Sigmoid colon (tissue), 4 donors: ENCODE measurements at regions not wholly inside any gene's neighbourhood (a gene's known extent, or its start where the extent isn't known, plus 50 kb on each side); places are given as distances from the start of the nearest gene placed in this dataset.

Experiments
- CTCF ChIP-seq, 4 experiments: fragments of 450-650 bp in 3 of 4; fragments of 200-600 bp in 1 of 4; IDR thresholded peaks; one replicate each; pipeline ENCODE4 v1.5.1; 2016 to 2019; ENCODE audit warnings: antibody characterized with exemption in 4 of 4, mild to moderate bottlenecking in 3 of 4, moderate library complexity in 2 of 4
- POLR2AphosphoS5 ChIP-seq, 4 donors: sonication (generic); formaldehyde crosslinking; IDR thresholded peaks; one replicate each; pipeline ENCODE4 v1.6.1; 2017; ENCODE audit warnings: antibody characterized with exemption in 4 of 4

DNA sequence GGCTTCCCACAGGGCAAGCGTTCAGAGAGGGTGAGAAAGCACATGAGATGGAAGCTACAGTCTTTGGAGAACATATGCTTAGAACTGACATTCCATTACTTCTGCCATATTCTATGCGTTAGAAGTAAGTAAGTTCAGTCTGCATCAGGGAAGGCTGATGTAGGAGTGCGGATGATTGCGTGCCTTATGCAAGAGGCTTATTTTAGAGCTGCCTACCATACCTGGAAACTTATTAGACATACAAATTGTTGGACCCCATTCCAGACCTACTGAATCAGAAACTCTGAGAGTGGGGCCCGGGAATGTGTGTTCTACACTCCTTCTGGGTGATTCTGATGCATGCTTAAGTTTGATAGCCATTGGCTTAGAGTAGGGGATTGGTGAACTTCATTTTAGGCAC is 174.9 kb downstream of the KTN1 start:
- TF ChIP-seq CTCF (IDR thresholded peaks at IDR 0.05) (no peak), POLR2AphosphoS5 (IDR thresholded peaks at IDR 0.05) (no peak)
